ENCODE measurements at regions not wholly inside any gene's neighbourhood (a gene's known extent, or its start where the extent isn't known, plus 50 kb on each side); places are given as distances from the start of the nearest gene placed in this dataset.

GRCh38 chr2:30363406-30363805 is 83.6 kb upstream of the LCLAT1 start:
- Histone ChIP-seq H2BK20ac (ENCODE audit: low read depth, low read length, poor library complexity, severe bottlenecking) (no peak overlapping the region), H4K20me1 (ENCODE audit: control insufficient read depth, insufficient read depth, insufficient read length) (no peaks in the 10 kb centered on the region), H3K56ac (ENCODE audit: insufficient read length, low read depth, low read length) (no peak overlapping the region), H2BK15ac (ENCODE audit: low read depth, low read length) (no peak overlapping the region), H3K4ac (ENCODE audit: low read depth, low read length) (no peak overlapping the region), H3T11ph (ENCODE audit: low read length) (no peak overlapping the region), H4K5ac (ENCODE audit: insufficient read length, low read depth, low read length) (no peak overlapping the region), H3K4me2 (ENCODE audit: insufficient read depth, insufficient read length, low read length) (no peak overlapping the region), H4K8ac (replicated peaks; ENCODE audit: insufficient read length, low read depth, low read length) (no peak overlapping the region), H4K91ac (ENCODE audit: insufficient read length, low read depth, low read length) (no peak overlapping the region), H3K27me3 (ENCODE audit: insufficient read depth, low read length) (no peaks in the 10 kb centered on the region), H3K79me2 (ENCODE audit: insufficient read depth, low read length) (no peaks in the 10 kb centered on the region), H3K4me1 (ENCODE audit: insufficient read depth, low read length) (no peaks in the 10 kb centered on the region), H2BK12ac (ENCODE audit: insufficient read length, low read depth, low read length) (no peak overlapping the region), H3K79me1 (ENCODE audit: insufficient read depth, low read depth, low read length, poor library complexity, severe bottlenecking) (no peaks in the 10 kb centered on the region), H3K23ac (ENCODE audit: insufficient read length, low read depth, low read length) (no peak overlapping the region), H3K18ac (ENCODE audit: insufficient read length, low read depth, low read length) (no peak overlapping the region), H3K9ac (ENCODE audit: extremely low read depth, insufficient read length, low read length) (no peak overlapping the region), H3K27ac (ENCODE audit: insufficient read length, low read depth, low read length) (no peak overlapping the region), H2BK120ac (ENCODE audit: low read depth, low read length, poor library complexity, severe bottlenecking) (no peak overlapping the region), H3K9me3 (ENCODE audit: control insufficient read depth, low read depth, low read length) (no peaks in the 10 kb centered on the region), H2AFZ (ENCODE audit: low read length) (no peak overlapping the region), H3K14ac (ENCODE audit: insufficient read depth, low read length) (no peak overlapping the region), H2AK5ac (ENCODE audit: insufficient read length, low read length) (no peak overlapping the region), H3K23me2 (ENCODE audit: insufficient read length, low read depth, low read length, poor library complexity, severe bottlenecking) (no peaks in the 10 kb centered on the region), H2BK5ac (ENCODE audit: insufficient read length, low read length) (no peak overlapping the region)
- no peaks in the 10 kb centered on the region for H3K36me3 Mint-ChIP-seq (ENCODE audit: insufficient read depth in 1 of 3, low read depth in 3 of 3)
- H3K27ac Mint-ChIP-seq, result no peak overlapping the region
- WGBS (ENCODE audit: extremely low coverage, insufficient read length, low lambda C conversion rate), result no CpG with 5 or more reads among the region's 3 CpGs
- peaks cover 4 to 8% of the 10 kb centered on the region in 2 experiments for H3K4me1 Mint-ChIP-seq
- H3K27me3 Mint-ChIP-seq (ENCODE audit: low read depth), result peaks cover 3% of the 10 kb centered on the region; the same call in 1 of the 2 replicates
- no peaks in the 10 kb centered on the region for H3K9me3 Mint-ChIP-seq
- H3K4me3 Mint-ChIP-seq, result no peak overlapping the region
- no peak for DNase-seq
- no peak for TF ChIP-seq CTCF (conservative IDR thresholded peaks at IDR 0.05)
